Fibroblast of upper back skin (primary cell): ENCODE measurements at regions not wholly inside any gene's neighbourhood (a gene's known extent, or its start where the extent isn't known, plus 50 kb on each side); places are given as distances from the start of the nearest gene placed in this dataset.

Experiments used
- DNase-seq: peaks from one replicate; pipeline ENCODE4 v3.0.0-alpha.2; 2013

DNA sequence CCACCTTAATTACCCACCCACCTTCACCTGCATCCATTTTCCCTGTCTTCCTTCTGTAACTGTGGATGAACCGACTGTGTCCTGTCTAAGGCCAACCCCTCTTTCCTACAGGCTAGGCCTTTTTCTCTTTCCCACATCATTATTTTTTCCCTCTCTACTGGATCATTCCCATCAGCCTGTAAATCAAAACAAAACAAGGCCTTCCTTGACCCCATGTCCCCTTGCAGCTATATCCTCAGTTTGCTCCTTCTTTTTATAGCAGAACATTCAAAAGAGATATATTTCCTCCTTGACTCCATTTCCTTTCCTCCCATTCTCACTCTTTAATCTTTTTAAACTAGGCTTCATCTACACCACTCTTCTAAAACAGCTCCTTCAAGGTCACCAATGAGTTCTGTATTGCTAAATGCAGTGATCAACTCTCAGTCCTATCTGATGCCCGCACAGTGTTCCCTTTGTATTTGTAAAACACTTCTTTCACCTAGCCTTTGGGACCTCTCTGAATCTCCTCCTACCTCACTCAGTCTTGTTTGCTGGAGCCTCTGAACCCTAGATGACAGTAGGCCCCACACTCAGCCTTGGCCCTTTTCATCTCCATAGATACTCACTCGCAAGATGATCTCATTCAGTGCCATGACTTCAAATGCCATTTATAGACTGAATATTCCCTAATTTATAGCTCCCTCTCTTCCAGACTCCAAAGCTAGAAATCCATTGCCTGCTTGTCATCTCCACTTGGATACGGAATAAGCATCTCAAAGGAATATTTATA is 55.7 kb downstream of the CXCR4 start:
- no peak for DNase-seq

DNA sequence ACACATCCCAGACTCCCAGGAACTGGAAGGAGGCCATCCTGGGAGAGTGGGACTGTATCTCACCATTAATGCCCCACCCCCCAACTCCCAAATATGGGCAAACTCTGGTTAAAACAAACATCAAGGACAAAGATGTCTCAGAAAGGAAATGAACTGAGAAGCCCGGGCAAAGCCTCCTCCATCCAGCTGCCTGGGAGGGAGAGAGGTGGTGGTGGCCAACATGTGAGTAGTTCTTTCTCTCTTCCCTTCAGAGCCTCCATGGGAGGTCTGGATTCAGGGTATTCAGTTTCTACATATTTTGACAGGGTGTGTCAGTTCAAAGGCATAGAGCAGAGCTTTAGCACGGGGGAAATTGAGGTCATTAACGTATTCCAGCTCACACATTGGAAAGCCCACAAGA is 57.5 kb downstream of the CXCR4 start:
- peak; percentile 11 for DNase-seq

DNA sequence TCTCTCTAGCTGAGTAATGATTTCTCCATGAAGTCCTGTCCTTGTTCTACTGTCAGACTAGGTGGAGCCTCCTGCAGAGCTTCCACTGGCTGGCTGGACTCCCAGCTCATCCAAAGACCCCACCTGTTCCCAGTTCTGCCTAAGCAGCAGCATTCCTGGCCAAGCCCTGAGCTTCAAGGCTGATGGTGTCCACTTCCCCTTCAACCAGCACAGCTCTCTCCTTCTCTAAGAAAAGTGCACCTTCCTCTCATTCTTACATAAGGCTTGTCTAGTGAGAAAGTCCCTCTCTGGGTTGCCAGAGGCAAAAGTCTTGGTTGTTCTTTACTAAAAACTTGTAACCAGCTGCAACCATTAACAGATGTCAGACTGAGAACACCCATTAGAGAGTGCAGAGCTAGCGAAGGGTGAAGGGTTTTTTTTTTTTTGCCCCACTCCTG is 58.9 kb downstream of the CXCR4 start:
- DNase-seq: no peak

DNA sequence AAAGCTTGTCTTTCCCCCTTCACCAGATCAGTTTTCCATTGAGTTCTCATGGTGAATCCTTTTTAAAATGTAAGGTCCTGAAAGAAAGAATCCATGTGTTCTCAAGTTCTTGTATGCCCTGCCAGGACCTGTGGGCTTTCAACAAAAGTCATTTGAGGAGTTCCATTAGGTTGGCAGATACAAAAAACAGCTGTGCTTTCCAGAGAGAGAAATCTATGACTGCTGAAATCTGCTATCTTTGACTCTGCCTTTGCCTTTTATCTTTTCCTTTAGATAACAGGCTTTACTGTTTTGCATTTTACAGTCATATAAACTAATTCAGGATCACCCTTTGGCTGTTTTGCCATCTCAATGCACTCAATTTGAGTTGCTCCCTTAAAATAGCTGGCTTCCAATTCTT is 59.7 kb downstream of the CXCR4 start:
- no peak for DNase-seq

DNA sequence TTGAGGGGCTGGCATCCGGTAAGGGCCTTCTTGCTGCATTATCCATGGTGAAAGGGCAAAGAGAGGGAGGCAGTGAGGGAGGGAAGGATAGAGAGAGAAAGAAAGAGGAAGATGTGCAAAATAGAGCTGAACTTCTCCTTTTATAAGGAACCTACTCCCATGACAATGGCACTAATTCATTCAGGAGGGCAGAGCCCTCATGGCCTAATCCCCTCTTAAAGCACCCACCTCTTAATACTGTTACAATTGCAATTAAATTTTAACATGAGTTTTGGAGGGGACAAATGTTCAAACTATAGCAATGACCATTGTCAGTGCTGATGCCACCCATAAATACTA is 60.2 kb downstream of the CXCR4 start:
- DNase-seq: no peak

DNA sequence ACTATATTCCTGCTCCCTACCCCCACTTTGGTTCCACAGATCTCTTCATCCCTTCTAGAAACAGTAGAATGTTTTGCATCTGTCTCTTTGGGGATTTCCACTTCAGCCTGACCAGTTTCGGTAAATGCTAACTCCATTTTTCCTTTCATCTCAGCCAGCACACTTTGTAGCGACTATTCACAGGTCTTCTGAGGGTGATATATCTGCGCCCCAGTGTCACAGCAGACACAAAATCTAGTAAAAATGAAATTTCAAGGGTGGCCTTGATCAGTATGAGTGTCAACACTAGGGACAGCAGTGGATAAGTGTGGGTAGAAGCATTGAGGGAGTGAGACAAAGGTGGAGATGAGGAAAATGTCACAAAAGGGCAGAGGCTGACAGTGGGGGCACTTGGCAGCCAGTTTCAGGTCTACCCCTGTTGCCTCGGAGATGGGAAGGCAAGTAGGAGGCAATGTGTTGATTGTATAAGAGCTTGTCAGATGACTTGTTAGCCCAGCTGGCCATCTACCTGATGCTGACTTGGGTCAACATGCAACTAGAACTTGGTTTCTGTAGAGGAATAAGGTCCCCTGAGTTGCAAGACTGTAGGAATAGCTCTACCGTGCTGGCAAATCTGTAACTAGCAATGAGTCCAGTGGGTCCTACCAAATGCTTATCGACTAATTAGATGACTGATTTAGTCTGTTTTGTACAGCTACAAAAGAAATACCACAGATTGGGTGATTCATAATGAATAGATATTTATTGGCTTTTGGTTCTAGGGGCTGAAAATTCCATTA is 60.7 kb downstream of the CXCR4 start:
- no peak for DNase-seq

DNA sequence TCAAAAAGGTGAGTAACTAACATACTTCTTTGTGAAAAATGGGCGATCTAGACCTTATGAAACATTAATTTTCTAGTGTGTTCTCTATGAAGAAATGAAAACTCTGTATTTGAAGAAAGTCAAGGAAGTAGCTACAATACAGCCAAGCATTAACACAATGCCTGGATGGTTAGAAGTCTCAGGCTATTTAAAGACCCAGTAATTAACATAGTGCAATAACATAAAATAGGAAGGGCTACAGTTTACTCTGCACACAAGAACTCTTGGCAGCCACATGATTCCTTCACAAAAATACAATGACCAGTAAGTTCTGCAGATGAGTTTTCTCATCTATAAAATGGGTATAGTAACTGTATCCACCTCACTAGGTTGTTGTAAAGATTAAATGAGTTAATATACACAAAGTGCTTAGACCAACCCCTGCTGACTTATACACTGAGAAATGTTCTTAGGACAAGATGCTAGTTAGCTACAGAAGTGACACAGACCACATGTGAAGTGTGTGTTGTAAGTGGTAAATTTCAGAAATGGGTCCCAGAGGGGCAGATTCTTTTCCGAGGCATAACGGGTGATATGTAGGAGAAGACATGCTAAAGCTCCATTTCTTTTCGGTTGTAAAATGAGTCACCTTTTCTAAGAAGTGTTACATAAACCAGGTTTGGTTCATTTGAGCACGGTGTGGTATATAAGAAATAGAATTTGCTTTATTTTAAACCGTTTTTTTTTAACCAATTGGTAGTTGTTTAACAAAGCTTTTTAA is 61.8 kb downstream of the CXCR4 start:
- no peak for DNase-seq

DNA sequence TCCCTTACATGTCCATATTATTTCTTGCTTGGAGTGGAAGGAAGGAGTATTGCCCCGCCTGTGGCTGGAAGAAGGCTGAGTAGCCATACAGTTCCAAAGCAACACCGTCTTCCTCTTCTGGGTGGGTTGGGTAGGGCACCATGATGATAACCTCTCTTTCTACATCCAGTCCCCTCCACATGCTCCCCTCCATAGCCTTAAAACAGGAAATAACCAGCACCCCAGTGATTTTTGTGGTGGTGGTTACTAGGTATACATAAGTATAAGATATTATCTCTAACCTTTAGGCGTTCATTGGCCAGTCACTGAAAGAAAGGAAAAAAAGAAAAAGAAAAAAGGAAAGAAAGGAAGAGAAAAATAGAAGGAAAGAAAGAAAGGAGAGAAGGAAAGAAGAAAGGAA is 63.1 kb downstream of the CXCR4 start:
- no peak for DNase-seq

DNA sequence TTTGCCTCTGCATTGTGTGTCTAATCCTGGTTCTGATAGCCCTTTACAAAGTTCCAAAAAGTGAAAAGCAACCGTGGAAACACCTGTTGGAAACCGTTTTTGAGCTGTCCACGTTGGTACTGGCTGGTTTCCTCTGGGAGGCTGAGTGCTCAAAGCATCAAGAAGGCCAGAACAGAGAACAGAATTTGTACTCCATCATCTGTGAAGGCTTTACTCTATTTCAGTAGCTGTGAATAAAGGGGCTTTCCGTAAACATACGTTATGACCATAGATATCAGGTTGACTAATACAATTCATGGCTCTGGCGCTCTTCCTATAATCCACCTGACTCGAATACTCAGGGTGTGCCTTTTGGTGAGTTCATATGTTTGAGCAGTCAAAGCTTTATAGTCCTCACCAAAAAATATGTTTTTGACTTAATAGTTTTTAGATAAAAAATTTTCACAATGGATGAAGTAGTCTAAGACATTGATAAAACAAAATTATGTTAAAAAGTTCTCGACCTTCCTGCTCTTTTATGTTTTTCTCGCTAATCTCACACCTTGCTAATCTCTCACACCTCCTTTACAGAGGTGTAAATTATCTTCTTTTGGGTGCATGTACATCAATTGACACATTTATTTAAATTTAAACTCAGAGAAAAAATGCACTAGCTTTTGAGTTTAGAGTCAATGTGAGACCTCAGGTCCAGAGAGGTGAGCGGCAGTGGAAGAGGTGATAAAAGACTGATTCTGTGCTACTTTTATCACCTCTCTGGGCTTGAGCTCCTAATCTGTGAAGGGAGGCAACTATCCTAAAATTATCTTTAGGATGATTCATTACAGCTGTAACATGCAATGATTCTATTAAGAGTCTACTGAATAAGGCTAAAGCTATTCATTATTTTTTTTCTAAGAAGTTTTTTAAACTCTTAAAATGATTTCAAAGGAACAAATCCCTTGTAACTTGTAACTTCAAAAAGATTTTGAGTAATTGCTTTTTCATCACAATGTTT is 65.3 kb downstream of the CXCR4 start:
- DNase-seq: no peak

DNA sequence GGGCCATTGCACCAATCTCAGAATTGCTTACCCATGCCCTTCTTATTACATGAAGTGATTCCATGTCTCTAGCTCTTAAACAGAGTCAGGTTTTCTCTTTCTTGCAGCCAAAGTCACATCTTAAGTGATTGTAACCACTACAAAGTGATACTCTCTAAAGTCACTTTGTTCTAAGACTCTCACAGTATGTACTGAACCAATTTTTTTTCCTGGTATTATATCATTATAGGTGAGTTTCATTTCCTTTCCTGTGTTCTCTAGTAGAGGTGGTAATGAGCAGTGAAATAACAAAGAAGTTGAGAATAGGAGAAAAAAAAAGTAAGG is 66.3 kb upstream of the DARS1 start:
- no peak for DNase-seq

DNA sequence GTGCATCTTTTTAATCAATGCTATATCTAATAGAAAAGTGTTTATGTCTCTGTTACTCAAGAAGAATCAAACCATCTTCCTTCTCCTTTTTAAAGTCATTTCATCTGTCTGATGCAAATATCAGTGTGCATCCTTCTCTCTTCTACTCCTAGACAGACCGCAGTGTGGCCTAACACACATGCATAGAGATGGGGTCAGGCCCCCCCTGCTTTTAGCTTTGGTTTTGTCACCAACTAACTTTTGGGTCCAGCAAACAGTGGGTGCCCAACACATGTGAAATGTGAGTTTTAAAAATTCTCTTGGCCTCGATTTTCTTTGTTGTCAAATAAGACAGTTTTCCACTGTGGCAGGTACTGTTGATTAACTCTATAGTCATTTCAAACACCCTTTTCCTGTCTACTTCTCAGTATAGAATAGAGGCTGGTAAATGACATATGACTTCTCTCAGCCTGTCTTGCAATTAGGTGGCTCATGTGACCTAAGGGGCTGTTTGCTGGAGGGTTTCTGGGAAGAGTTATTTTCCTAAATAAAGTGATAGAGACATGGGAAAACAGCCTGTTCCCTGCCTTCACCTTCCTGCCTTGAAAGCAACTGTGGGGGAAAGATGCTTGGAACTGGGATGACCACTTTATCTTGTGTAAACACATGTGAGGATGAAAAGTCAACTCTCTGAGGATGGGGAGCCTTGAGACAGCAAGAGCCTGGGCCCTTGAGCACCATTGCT is 65.7 kb upstream of the DARS1 start:
- no peak for DNase-seq

DNA sequence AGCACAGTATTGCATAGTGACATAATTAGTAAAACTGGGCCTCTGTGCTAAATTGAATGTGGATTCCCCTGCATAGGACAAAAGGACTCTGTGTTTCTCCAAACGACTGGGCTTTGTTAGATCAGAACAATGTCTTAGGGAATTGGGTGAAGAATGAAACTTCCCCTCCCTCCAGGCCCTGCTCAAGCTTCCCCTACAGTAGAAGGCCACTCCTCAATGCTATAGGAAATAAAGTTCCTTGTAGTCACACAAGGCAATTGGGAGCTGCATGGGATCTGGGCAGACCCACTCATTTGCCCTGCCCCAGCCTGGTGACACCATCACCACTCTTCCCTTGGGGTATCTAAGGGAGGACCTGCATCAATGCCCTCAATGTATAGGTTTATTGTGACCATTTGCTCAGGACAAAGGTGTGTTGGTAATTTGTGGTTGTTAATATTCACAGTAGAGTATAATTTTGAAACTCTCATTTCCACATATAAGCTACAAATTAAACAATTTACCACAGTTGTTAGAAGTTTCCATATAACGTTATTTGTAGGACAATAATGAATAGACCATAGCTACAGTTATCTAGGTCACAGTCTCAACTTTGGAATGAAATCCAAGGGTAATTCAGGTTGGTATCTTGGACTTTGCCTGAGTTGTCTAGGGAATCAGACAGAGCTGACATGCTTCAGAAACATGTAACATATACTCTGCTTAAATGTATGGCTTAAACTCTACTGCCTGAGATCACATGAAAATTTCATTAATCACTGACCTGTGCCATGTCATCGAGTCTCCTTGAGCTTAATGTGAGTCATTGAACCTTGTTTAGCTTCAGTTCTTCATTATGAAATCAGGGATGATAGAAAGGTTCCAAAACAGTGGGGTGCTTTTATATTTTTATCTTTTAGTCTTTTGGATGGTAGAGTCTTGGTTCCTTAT is 64.8 kb upstream of the DARS1 start:
- no peak for DNase-seq

DNA sequence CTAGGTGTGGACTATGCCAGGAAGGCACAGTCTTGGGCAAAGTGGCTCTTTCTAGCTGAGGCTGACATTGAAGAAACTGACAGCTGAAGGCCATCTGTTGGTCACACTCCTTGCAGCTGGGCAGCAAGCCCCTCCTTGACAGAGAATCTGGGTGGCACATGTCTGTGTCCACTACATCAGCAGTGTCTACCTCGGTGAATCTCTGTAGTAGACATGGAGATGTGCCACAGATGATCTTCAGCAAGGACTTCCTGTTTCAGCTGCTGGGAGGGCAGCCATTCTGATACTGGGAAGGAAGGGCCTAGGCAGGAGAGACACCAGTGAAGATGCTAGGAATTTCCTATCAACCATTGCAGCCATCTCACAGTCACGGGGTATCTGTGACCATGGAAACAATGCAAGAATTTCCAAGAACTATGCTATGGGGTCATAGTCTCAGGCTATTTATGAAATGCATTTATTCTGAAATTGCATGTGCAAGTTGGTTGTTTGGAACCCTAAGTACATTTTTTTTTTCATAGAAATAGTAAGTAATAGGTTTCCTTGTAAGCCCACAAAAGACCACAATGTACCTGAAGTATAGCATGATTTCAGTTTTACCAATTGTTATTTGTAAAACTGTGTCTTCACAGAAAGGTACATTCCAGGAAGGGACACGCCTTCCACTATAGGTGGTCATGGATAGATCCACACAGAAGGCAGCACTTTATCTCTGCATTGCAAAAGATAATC is 63.8 kb upstream of the DARS1 start:
- no peak for DNase-seq

DNA sequence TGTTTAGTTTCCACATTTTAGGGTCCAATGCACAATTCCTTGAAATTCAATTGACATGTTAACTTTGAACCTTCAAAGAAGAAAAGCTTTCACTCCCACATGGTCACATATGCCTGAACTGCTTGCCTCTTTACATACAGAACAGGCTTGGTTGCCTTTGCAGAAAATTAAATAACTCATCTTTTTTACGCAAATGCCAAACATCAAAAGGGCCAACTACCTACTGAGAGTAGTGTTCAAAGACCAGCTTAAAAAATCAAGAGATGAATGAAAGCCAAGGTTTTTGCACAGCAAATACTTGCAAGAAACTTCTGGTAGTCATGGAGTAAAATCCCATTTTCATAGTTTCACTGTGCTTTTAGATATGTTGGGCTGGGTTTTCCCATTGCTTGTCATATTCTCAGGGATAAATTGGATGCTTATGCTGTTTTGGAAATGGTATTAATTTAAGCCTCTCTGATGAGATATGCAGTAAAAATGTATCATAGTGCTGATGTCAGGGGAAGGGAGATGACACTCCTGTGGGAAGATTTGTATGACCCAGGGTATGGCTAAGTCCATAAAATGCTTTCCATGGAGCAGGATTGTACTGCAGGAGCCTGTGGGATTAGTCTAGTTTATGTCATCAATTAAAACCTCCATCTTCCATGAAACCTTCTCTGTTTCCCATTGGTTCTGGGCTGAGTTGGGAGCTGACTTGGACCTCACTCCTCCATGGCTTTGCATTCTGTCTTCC is 60.6 kb upstream of the DARS1 start:
- no peak for DNase-seq

DNA sequence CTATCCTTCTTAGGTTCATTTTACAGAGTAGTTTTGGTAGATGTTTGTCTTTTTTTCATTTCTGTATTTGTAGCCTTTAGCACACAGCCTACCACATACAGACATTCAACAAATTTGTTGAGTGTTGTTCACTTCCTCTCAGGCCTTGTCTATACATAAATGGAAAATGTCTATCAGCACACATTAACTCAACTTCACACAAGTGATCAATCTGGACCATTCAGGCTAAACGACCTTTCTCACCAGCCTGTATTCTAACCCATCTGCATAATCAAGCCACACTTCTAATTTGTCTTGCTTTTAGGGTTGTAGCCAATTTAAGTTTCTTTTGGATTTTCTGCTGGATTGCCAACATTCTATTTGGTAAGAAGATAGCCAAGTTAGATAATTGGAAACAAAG is 59.9 kb upstream of the DARS1 start:
- no peak for DNase-seq
